22Rv1 (cell line): ENCODE measurements at regions not wholly inside any gene's neighbourhood (a gene's known extent, or its start where the extent isn't known, plus 50 kb on each side); places are given as distances from the start of the nearest gene placed in this dataset.

Experiments
- CTCF ChIP-seq: fragments of 450-650 bp; IDR thresholded peaks from 2 replicates; pipeline ENCODE4 v1.5.1; 2017; ENCODE audit warnings: mild to moderate bottlenecking
- ZFX ChIP-seq: fragments of 450-650 bp; IDR thresholded peaks from 2 replicates; pipeline ENCODE4 v1.6.1; 2017; ENCODE audit warnings: antibody characterized with exemption, borderline replicate concordance

GRCh38 chr14:59127437-59127732 is 61.1 kb upstream of the DAAM1 start:
- TF ChIP-seq CTCF = peak; percentile 53
- no peak for TF ChIP-seq ZFX
